SKM-1 (cell line): ENCODE measurements at regions not wholly inside any gene's neighbourhood (a gene's known extent, or its start where the extent isn't known, plus 50 kb on each side); places are given as distances from the start of the nearest gene placed in this dataset.
"Not testable (repeated sequence)": the region's sequence is repeated elsewhere in the genome, so short reads cannot be mapped to it uniquely, and the experiment has no call there.

Experiments used
- DNase-seq: peaks from one replicate; lab custom pipeline; 2025; ENCODE audit not compliant: unreplicated experiment; lab: John Stamatoyannopoulos, UW

DNA sequence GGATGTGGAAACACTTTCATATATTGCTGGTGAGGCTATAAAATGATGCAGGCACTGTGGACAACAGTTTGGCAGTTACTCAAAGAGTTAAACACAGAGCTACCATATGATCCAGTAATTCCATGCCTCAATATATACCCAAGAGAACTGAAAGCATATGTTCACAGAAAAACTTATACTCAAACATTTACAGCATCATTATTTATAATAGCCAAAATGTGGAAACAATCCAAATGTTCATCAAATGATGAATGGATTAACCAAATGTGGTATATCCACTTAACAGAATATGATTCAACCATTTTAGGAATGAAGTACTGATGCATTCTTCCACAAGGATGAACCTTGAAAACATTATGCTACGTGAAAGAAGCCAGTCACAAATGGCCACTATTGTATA lies 603.8 kb downstream of the IQCM start:
- DNase-seq: no peak

DNA sequence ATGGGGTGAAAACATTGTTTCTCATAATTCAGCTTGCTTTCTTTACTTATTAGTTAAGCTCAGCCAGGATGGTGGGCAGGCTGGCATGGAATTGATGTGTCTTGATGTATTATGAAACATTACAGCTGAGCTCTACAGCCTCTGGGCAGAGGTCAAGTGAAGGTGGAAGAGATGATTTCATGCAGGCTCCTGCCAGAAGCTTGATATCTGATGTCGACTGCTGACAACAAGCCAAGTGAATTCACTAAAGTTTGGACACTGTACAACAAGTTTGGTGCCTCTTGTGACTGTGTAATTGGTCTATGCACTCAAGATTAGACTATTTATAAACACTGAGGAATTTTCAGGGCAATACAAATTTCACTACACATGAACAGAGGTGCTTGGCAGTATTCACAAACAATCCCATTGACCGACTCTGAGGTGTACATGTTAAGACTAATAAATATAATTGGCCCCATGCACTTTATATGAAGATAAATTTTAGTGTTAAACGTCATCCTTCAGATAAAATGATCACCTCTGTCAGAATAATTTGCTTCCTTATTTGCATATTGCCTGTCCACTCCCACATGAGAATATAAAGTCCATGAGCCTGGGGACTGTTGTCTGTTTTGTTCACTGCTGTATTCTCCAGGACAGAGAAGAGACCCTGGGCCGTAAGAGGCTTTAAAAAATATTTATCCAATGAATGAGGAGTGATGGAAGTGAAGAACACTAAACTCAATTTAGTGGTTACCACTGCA lies 612.2 kb downstream of the IQCM start:
- DNase-seq: no peak

DNA sequence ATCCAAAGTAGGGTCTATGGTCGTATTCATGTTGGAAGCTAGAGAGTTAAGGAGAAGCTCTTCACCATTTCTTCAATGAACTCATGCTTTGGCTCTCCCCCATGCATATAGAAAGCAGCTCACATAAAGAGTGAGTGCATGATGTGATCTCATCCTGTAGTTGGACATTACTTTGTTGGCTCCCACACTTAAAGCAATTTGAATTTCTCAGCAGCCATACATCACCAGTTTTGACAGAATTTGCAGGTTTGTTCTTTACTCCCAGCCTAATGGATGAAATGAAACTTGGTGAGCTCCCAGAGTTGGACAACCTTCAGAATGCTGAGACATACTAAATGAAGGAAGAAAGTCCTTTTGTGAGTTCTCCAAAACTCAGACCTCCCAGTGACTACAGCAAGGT lies 613.5 kb downstream of the IQCM start:
- DNase-seq: no peak

DNA sequence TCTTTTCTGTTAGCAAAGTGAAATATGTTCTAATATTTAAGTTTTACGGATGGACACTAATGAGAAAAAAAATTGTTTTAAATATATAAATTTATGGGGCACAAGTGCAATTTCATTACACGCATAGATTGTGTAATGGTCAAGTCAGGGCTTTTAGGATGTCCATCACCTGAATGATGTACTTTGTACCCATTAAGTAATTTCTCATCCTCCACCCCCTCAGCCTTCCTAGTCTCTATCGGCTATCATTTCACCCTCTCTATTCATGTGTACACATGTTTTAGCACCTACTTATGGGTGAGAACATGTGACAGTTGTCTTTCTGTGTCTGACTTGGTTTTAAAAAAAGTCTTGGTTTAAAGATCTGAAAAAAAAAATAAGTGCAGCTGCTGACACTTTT lies 616.0 kb downstream of the IQCM start:
- no peak for DNase-seq

DNA sequence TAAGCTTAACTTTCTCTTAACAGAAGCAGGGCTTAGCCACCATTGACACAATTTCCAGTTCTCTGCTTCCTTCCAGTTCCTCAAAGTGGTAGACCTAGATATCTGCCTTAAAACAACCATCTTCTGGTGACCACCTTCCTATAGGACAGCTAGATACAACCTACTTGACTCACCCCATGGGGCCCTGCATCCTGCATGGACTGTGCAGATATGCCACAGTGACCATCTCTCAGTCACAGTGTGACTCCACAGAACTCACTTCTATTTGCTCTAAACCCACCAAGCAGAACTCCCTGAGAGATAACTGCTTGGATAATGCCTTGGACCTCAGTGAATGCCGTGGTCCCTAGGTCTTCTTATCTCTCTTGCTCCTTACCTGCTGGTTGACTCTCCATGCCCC lies 621.6 kb downstream of the IQCM start:
- no peak for DNase-seq

DNA sequence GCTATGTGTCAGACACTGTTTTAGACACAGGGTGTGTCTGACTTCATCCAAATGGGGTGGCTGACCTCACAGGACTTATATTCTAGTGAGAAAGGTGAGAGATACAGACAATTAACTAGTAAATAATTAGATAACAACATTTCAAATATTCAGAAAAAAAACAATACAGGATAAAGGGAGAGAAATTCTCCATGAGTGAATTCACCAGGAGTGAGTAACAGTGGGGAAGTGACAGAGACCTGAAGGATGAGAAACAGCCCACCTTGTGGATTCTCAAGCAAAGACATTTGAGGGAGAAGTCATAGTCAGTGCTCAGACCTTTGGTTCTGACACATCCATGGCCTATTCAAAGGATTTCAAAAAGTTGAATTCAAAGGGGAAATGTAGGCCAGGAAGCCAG lies 627.9 kb downstream of the IQCM start:
- DNase-seq: no peak

DNA sequence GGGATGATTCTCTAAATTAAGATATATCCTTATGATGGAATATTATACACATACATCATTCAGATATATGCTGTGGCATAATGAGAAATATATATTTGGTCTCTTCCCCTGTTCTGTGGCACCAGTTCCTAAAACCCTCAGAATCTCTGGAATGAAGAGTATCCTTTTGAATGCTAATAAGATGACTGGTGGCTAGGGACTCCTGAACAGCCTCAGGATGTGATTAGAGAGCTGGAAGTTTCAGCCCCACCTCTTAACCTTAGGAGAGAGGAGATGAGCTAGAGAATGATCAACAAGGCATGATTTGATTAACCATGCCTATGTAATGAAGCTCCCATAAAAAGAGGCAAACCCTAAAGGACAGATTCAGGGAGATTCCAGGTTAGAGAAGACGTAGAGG lies 632.0 kb downstream of the IQCM start:
- DNase-seq: no peak

DNA sequence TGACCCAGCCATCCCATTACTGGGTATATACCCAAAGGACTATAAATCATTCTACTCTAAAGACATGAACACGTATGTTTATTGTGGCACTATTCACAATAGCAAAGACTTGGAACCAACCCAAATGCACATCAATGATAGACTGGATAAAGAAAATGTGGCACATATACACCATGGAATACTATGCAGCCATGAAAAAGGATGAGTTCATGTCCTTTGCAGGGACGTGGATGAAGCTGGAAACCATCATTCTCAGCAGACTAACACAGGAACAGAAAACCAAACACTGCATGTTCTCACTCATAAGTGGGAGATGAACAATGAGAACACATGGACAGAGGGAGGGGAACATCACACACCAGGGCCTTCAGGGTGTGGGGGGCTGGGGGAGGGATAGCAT lies 634.2 kb downstream of the IQCM start:
- not testable (repeated sequence) for DNase-seq

DNA sequence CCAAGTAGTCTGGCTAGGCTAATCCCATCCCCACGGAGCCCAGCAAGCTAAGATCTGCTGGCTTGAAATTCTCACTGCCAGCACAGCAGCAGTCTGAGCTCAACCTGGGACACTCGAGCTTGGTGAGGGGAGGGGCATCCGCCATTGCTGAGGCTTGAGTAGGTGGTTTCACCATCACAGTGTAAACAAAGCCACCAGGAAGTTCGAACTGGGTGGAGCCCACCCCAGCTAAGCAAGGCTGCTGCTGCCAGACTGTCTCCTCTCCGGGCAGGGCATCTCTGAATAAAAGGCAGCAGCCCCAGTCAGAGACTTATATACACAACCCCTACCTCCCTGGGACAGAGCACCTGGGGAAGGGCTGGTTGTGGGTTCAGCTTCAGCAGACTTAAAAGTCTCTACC lies 639.6 kb downstream of the IQCM start:
- no peak for DNase-seq

DNA sequence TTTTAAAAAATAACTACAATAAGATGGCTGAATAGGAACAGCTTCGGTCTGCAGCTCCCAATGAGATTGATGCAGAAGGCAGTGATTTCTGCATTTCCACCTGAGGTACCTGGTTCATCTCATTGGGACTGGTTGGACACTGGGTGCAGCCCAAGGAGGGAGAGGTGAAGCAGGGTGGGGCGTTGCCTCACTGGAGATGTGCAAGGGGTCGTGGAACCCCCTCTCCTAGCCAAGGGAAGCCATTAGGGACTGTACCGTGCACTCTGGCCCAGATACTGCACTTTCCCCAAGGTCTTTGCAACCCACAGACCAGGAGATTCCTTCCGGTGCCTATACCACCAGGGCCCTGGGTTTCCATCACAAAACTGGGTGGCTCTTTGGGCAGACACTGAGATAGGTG lies 640.1 kb downstream of the IQCM start:
- DNase-seq: no peak

DNA sequence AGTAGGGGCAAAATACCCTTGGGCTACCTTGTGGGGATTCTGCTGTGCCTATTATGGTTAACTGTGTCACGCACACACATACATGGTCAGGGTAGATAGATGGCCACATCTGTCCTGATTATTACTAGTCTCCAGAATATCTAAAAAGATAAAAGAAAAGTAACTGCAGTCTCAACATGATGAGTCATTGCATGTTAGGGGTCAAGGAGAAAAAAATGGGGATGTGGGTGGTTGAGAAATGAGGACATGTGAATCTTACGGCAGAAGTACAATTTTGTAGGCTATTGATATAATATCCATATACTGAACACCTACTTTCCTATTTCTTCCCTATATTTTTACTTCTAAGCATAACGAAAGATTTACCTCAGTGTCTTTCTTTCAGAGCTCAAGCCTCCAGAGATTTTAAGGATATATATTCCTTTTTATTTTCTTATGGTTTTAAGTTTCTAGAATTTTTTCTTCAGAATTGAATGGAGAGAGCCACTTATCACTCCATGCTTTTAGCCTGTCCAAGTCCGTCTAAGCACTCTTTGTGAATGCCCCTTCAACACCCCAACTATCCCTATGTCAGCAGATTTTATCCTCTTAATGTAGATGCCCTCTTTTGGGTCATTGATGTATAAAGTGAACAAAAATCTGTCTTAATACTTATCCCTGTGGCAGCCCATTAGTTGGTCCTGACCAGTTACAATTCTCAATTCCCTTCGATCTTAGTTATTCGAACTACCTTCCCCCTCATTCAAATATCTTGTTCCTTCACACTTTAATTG lies 642.2 kb downstream of the IQCM start:
- DNase-seq: no peak

DNA sequence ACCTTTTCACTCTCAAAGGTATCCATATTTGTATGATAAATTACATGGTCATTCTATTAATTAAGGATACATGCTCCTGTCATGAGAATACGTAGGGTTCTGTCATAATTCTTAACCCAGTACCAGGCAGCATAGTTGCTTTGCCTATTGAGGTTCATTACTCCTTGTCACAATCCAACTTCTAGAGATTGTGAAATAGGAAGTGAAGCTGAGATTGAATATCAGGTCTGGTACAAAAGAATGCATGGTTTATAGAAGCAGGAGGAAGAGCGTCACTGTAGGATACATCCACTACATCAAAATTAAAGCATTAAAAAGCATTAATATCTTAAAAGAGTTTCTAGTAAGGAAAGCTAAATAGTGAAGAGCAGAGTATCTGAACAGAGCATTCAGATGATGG lies 647.0 kb downstream of the IQCM start:
- DNase-seq: no peak

DNA sequence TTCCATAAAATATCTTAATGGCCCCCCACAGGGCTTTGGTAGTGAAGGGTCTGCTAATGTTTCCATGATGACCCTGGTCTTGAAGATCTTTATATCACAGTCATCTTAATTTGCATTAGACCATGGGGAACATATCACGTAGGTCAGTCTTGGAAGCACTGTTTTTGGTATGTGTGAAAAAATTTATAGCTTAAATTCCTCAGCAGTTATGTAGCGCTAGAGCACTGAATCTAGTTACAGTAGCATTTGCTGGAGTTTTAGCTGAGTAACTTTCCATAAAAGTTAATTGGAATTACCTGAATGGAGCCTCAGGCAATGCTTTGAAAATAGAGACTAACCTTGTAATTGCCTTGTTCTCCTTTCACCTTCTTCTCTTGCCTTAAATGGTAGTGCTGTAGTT lies 648.8 kb downstream of the IQCM start:
- no peak for DNase-seq

DNA sequence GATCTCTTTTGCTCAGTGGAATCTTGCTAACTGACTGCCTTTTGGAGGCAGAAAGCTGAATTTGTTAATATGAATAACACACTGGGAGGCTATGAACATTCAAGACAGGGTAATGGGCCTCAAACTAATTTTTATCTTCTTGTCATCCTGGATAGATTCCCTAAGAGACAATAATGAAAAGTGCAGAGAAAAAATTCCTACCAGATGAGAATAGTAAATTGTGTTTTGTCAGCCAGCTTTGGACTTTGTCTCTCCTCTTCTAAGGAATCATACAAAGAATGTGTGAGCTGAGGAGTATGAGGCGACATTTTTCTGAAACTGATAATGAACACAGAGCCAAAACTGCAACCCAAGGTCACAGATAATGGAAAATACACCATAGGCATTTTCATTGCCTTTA lies 649.3 kb downstream of the IQCM start:
- DNase-seq: no peak

DNA sequence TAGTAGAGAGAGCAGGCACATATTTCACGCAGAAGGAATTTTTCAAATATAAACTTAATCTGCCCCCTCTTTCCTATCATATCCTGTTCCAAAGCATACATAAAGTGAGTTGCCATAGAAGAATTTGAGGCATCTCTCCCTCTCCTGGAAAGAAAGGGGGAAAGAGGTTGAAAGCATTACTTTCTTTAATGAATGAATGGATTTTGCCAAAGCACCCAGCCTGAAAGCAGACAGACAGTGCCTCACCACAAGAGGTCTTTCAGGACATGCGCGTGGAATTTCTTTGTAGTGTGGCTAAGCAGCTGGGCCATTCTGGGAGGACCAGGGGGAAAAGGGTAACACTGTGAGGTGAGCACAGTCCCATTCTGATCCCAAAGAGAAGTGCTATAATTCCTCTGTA lies 651.4 kb downstream of the IQCM start:
- DNase-seq: no peak

DNA sequence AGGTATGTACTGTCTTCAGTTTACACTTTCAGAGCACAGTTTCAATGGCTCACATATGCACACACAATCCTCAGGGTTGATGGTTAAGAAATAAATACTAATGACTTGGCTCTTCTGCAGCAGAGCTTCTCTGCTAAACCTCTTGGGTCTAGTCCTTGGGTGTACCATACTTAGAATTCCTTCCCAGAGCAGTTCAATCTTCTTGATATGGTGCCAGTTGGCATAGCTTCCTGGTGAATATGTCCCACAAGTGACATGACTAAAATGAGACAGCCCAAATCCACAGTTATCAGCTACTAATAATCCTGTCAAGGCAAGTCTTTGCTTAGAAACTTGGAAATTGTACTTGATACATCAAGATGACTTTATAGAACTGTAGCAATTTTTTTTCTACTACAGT lies 654.4 kb downstream of the IQCM start:
- DNase-seq: no peak

DNA sequence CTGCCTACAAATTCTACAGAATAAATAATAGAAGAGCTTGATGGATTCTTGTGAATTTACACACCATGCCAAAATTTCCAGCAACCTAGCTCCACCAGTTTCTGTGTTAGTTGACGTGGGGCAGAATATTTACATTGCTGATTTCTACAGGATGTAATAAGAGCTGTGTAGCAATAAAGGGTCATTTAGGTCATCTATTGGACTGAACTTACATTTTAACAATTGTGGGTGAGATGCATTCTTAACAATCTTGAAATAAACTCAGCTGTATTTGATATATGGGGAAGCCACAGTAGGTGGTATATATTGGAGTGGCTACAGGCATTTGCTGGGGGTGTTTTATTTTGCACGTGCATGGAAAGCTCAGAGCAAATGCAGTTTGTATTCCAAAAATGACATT lies 655.3 kb downstream of the IQCM start:
- DNase-seq: no peak

DNA sequence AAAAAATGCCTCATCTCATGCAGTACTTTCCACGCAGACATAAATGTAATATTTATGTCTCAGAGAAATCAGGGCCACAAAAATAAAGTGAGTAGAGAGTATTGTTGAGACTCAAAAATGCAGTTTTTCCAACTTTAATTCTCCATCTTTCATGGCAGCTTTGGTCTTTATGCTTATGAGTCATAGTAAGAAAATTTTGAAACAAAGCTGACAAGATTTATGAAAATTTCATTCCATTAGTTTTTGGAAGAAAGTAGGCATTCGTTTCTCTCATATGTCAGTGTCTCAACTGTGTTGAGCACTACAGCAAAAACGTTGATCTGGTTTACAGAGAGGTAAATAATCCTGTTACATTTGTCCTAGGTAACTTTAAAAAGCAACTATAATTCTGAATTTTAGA lies 656.8 kb downstream of the IQCM start:
- no peak for DNase-seq

DNA sequence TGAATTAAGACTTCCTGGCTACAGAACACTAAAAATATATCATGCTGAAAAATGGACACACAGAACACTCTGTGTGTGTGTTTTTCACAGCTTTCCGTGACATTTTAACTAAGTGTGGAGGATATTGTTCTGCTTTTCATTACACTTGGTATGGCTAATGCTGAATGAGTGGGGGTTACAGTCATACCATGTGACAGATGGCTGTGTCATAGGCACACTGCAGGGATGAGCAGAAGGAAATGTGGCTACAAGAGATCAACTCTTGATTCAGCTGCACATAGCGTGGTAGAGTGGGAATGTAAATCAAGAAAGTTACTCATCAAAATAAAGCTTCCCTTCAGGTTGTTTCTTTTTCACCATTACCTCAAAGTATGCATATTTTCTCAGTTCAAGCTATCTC lies 669.8 kb downstream of the IQCM start:
- DNase-seq: no peak

DNA sequence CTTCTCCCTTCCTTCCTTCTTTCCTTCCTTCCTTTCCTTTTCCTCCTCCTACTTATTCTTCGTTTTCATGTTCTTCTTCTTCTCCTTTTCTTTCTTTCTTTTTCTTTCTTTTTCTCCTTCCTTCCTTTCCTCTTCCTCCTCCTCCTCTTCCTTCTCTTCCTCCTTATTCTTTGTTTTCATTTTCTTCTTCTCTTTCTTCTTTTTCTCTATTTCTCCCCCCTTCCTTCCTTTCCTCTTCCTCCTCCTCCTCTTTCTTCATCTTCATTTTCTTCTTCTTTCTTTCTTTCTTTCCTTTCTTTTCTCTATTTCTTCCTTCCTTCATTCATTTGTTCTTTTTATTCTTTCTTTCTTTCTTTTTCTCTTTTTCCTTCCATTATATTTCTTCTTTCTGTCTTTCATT lies 671.6 kb downstream of the IQCM start:
- DNase-seq: no peak

DNA sequence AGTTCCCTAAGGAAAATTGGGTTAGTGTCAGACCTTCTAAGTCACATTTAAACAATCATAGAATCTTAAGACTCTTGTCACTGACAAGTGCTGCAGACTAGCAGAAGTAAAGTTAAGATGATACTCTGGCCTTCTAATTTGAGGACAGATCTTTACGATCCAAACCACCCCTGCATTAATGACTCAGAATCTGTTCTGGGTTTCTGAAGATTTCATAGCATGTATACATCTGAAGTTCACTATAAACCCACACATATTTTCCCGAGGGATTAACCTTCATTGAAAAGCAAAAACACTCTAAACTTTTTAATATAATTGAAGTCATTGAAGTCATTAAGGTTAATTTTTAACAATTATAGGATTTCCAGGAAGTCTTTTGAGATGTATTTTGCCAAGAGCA lies 674.3 kb downstream of the IQCM start:
- DNase-seq: no peak

DNA sequence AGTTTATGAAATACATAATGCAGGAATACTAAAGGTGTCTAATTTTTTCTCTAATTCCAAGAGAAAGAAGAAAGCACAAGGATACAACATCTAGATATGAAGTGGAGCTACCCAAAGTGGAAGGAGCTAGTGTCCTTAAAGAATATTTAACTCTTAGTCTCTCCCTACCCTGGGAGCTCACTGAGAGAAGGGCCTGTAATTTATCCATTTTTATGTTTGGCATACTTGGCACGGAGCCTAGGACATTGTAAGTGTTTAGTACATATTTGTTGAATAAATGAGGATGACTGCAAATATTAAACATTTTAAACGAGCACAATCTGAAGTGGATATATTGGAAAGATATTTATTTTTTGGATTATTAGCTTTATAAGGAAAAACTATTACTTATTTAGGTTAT lies 674.8 kb downstream of the IQCM start:
- no peak for DNase-seq
